ENCODE measurements at regions not wholly inside any gene's neighbourhood (a gene's known extent, or its start where the extent isn't known, plus 50 kb on each side); places are given as distances from the start of the nearest gene placed in this dataset.

- Histone ChIP-seq H3K4me2 (replicated peaks; ENCODE audit: extremely low read depth, low read length, poor library complexity, severe bottlenecking) (no peak overlapping the region), H3K9me3 (replicated peaks in 1 of 2; ENCODE audit: control insufficient read depth in 1 of 2, insufficient read depth in 1 of 2, low read length in 2 of 2) (no peaks in the 10 kb centered on the region), H3K4me3 (replicated peaks in 1 of 3; ENCODE audit: low read depth in 2 of 3, low read length in 3 of 3) (no peak overlapping the region), H2AFZ (ENCODE audit: insufficient read depth, low read depth, low read length, poor library complexity, severe bottlenecking) (no peak overlapping the region), H3K27me3 (ENCODE audit: control insufficient read depth in 2 of 2, insufficient read depth in 2 of 2, low read length in 2 of 2) (no peaks in the 10 kb centered on the region), H3K4me1 (ENCODE audit: control insufficient read depth in 1 of 2, insufficient read depth in 2 of 2, low read length in 2 of 2) (no peaks in the 10 kb centered on the region), H3K79me2 (ENCODE audit: insufficient read depth, low read length) (no peaks in the 10 kb centered on the region), H3K27ac (ENCODE audit: low read depth in 1 of 2, low read length in 2 of 2) (no peak overlapping the region), H3K36me3 (replicated peaks in 1 of 2; ENCODE audit: control insufficient read depth in 1 of 2, insufficient read depth in 2 of 2, low read length in 2 of 2) (no peaks in the 10 kb centered on the region), H4K20me1 (ENCODE audit: insufficient read depth, low read length) (no peaks in the 10 kb centered on the region), H3K9ac (ENCODE audit: insufficient read depth, low read length, poor library complexity, severe bottlenecking) (no peak overlapping the region)
- DNase-seq = no peak
- Mint-ChIP-seq H3K27me3 (ENCODE audit: low read depth in 3 of 3) (peaks cover 0 to 5% (median 0%) of the 10 kb centered on the region in 3 donors), H3K4me1 (no peaks in the 10 kb centered on the region), H3K36me3 (no peaks in the 10 kb centered on the region), H3K9me3 (peaks cover 0 to 2% (median 0%) of the 10 kb centered on the region in 7 donors), H3K4me3 (no peak overlapping the region), H3K27ac (no peak overlapping the region)
- WGBS (ENCODE audit: insufficient coverage) = no CpG with 5 or more reads among the region's 2 CpGs
- intact Hi-C loops (cut with micrococcal nuclease) = no loop called here
- no peak for TF ChIP-seq CTCF (IDR thresholded peaks at IDR 0.05)
Measured at GRCh38 chr4:112888622-112889021, 160.8 kb upstream of the ANK2 start.

GRCh38 chr4:112889199-112889598 lies 160.3 kb upstream of the ANK2 start:
- H3K4me3 ChIP-seq (replicated peaks in 1 of 3; ENCODE audit: low read depth in 2 of 3, low read length in 3 of 3) = no peak overlapping the region
- no peak for TF ChIP-seq CTCF (IDR thresholded peaks at IDR 0.05)
- intact Hi-C loops (cut with micrococcal nuclease) = no loop called here

More at GRCh38 chr4:112889199-112889598, 160.3 kb upstream of the ANK2 start:
- no peak overlapping the region for H3K4me2 ChIP-seq (replicated peaks; ENCODE audit: extremely low read depth, low read length, poor library complexity, severe bottlenecking)
- peaks cover 0 to 2% (median 0%) of the 10 kb centered on the region in 7 donors for H3K9me3 Mint-ChIP-seq
- H3K4me3 Mint-ChIP-seq = no peak overlapping the region
- no peak overlapping the region for H3K27ac Mint-ChIP-seq
- no peak for DNase-seq
- H3K4me1 ChIP-seq (ENCODE audit: control insufficient read depth in 1 of 2, insufficient read depth in 2 of 2, low read length in 2 of 2) = no peaks in the 10 kb centered on the region
- no peak overlapping the region for H2AFZ ChIP-seq (ENCODE audit: insufficient read depth, low read depth, low read length, poor library complexity, severe bottlenecking)
- no peaks in the 10 kb centered on the region for H3K79me2 ChIP-seq (ENCODE audit: insufficient read depth, low read length)
- peaks cover 0 to 5% (median 0%) of the 10 kb centered on the region in 3 donors for H3K27me3 Mint-ChIP-seq (ENCODE audit: low read depth in 3 of 3)
- no peaks in the 10 kb centered on the region for H3K27me3 ChIP-seq (ENCODE audit: control insufficient read depth in 2 of 2, insufficient read depth in 2 of 2, low read length in 2 of 2)
- no peaks in the 10 kb centered on the region for H3K36me3 Mint-ChIP-seq
- H3K9me3 ChIP-seq (replicated peaks in 1 of 2; ENCODE audit: control insufficient read depth in 1 of 2, insufficient read depth in 1 of 2, low read length in 2 of 2) = no peaks in the 10 kb centered on the region
- no peak overlapping the region for H3K9ac ChIP-seq (ENCODE audit: insufficient read depth, low read length, poor library complexity, severe bottlenecking)
- H3K4me1 Mint-ChIP-seq = no peaks in the 10 kb centered on the region
- no peak overlapping the region for H3K27ac ChIP-seq (ENCODE audit: low read depth in 1 of 2, low read length in 2 of 2)
- H4K20me1 ChIP-seq (ENCODE audit: insufficient read depth, low read length) = no peaks in the 10 kb centered on the region
- H3K36me3 ChIP-seq (replicated peaks in 1 of 2; ENCODE audit: control insufficient read depth in 1 of 2, insufficient read depth in 2 of 2, low read length in 2 of 2) = no peaks in the 10 kb centered on the region

Measured in CD14-positive monocyte (primary cell).